Activated CD8-positive, alpha-beta T cell treated with anti-CD3 and anti-CD28 coated beads for 36 hours (primary cell): ENCODE measurements at regions not wholly inside any gene's neighbourhood (a gene's known extent, or its start where the extent isn't known, plus 50 kb on each side); places are given as distances from the start of the nearest gene placed in this dataset.

Experiments
- ATAC-seq: fragments of 200-7000 bp; cut with Tn5 transposase; one replicate; pipeline ENCODE4 v1.10.0; 2021; ENCODE audit warnings: mild to moderate bottlenecking, moderate library complexity
- CTCF ChIA-PET: fragments of 350-600 bp; sonication (Branson Sonifier 250); formaldehyde crosslinking; loops from one replicate; lab custom pipeline; 2021; ENCODE audit warnings: antibody characterized with exemption; lab: Charles Lee
- POLR2A ChIA-PET: fragments of 350-600 bp; sonication (Branson Sonifier 250); formaldehyde crosslinking; loops from one replicate; lab custom pipeline; 2021; ENCODE audit warnings: antibody characterized with exemption; lab: Charles Lee
- DNase-seq: peaks from one replicate; pipeline ENCODE4 v3.0.0-alpha.2; 2020
- H3K27ac Mint-ChIP-seq: one replicate; pipeline ENCODE4 v1.8.0; 2021; ENCODE audit warnings: mild to moderate bottlenecking, mixed read lengths
- H3K27me3 Mint-ChIP-seq: one replicate; pipeline ENCODE4 v1.8.0; 2021; ENCODE audit warnings: mixed read lengths
- H3K36me3 Mint-ChIP-seq: one replicate; pipeline ENCODE4 v1.8.0; 2021; ENCODE audit warnings: low read depth, mixed read lengths
- H3K4me1 Mint-ChIP-seq: one replicate; pipeline ENCODE4 v1.8.0; 2021; ENCODE audit warnings: low read depth, mixed read lengths
- H3K4me3 Mint-ChIP-seq: one replicate; pipeline ENCODE4 v1.8.0; 2021; ENCODE audit warnings: mild to moderate bottlenecking, moderate library complexity, mixed read lengths
- H3K9me3 Mint-ChIP-seq: one replicate; pipeline ENCODE4 v1.8.0; 2021; ENCODE audit warnings: mixed read lengths
- intact Hi-C: fragments of 100-400 bp; cut with micrococcal nuclease; formaldehyde crosslinking; loops from one replicate; pipeline ENCODE4 v1.10.0; 2022
- TF ChIP-seq, protein P1 (sequence below): fragments of 200-600 bp; IDR thresholded peaks from one replicate; pipeline ENCODE4 v1.8.0; 2022; ENCODE audit warnings: antibody characterized with exemption, mild to moderate bottlenecking

DNA sequence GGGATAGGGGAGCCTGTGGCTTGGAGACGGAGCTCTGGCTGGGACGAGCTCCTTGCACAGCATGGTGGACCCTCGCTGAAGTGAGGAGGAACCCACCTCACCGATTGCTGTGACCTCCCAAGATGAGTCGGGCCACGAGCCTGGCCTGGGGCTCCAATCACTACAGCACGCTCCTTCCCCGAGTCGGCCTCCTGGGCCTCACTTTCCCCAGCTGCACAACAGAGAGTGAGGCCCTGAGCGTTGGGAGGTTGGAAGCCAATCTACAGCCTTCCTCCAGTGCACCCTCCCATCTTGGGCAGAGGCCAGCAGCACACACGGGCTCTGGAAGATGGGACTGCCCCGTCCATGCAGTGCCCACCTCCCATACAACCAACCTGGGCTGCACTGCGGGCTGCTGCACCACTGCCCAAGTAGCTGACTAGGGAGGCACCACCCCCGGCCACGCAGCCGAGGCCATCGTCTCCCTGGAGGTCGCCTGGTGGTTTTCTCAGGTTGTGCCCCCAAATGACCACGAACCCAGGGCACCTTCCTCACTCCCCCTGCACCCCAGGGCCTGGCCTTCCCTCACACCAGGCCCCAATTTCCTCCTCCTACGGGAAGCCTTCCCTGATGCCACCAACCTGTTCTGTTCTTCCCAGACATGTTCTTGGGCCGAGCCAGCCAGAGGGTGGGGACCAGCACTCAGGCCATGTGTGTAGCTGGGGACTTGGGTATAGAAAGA is 152.3 kb upstream of the C14orf180 start:
- Mint-ChIP-seq H3K27ac (no peak overlapping the region), H3K4me1 (no peaks in the 10 kb centered on the region), H3K9me3 (no peaks in the 10 kb centered on the region), H3K27me3 (peaks cover 4% of the 10 kb centered on the region), H3K4me3 (no peak overlapping the region), H3K36me3 (no peaks in the 10 kb centered on the region)
- POLR2A ChIA-PET = no interaction called here
- intact Hi-C loops = no loop called here
- no peak for DNase-seq
- no peak for ATAC-seq
- TF ChIP-seq, protein P1, sequence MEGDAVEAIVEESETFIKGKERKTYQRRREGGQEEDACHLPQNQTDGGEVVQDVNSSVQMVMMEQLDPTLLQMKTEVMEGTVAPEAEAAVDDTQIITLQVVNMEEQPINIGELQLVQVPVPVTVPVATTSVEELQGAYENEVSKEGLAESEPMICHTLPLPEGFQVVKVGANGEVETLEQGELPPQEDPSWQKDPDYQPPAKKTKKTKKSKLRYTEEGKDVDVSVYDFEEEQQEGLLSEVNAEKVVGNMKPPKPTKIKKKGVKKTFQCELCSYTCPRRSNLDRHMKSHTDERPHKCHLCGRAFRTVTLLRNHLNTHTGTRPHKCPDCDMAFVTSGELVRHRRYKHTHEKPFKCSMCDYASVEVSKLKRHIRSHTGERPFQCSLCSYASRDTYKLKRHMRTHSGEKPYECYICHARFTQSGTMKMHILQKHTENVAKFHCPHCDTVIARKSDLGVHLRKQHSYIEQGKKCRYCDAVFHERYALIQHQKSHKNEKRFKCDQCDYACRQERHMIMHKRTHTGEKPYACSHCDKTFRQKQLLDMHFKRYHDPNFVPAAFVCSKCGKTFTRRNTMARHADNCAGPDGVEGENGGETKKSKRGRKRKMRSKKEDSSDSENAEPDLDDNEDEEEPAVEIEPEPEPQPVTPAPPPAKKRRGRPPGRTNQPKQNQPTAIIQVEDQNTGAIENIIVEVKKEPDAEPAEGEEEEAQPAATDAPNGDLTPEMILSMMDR = no peak
- CTCF ChIA-PET = no interaction called here

- Mint-ChIP-seq H3K9me3 (no peaks in the 10 kb centered on the region), H3K27ac (no peak overlapping the region), H3K27me3 (peaks cover 4% of the 10 kb centered on the region), H3K4me1 (no peaks in the 10 kb centered on the region), H3K4me3 (no peak overlapping the region), H3K36me3 (no peaks in the 10 kb centered on the region)
- TF ChIP-seq, protein P1 = no peak
- ChIA-PET CTCF (no interaction called here), POLR2A (no interaction called here)
- DNase-seq = no peak
- ATAC-seq = no peak
- intact Hi-C loops = no loop called here
Observed at GRCh38 chr14:104428333-104428851, 151.2 kb upstream of the C14orf180 start.

- POLR2A ChIA-PET = no interaction called here
- Mint-ChIP-seq H3K27me3 (peaks cover 4% of the 10 kb centered on the region), H3K27ac (no peak overlapping the region), H3K9me3 (no peaks in the 10 kb centered on the region), H3K4me3 (no peak overlapping the region), H3K4me1 (no peaks in the 10 kb centered on the region), H3K36me3 (no peaks in the 10 kb centered on the region)
- TF ChIP-seq, protein P1 = no peak
- no peak for DNase-seq
- no peak for ATAC-seq
- CTCF ChIA-PET = no interaction called here
- intact Hi-C loops = no loop called here
Observed at GRCh38 chr14:104428860-104429259, 150.7 kb upstream of the C14orf180 start.

GRCh38 chr14:104429291-104429861 is 150.2 kb upstream of the C14orf180 start:
- TF ChIP-seq, protein P1 = no peak
- Mint-ChIP-seq H3K4me1 (no peaks in the 10 kb centered on the region), H3K36me3 (no peaks in the 10 kb centered on the region), H3K4me3 (no peak overlapping the region), H3K27ac (no peak overlapping the region), H3K9me3 (no peaks in the 10 kb centered on the region), H3K27me3 (peaks cover 4% of the 10 kb centered on the region)
- POLR2A ChIA-PET = no interaction called here
- no peak for DNase-seq
- no peak for ATAC-seq
- intact Hi-C loops = no loop called here
- CTCF ChIA-PET = no interaction called here

GRCh38 chr14:104431351-104431928 is 148.1 kb upstream of the C14orf180 start:
- H3K9me3 Mint-ChIP-seq = no peaks in the 10 kb centered on the region
- CTCF ChIA-PET = interaction anchor here (0.7 kb wide), 1 partner anchor 31 kb away, joined by 3 read pairs; no protein-coding TSS in a partner anchor
- DNase-seq (no peak), ATAC-seq (no peak)
- H3K4me3 Mint-ChIP-seq = no peak overlapping the region
- H3K27me3 Mint-ChIP-seq = peaks cover 4% of the 10 kb centered on the region
- H3K4me1 Mint-ChIP-seq = no peaks in the 10 kb centered on the region
- intact Hi-C loops = no loop called here
- H3K36me3 Mint-ChIP-seq = no peaks in the 10 kb centered on the region
- TF ChIP-seq, protein P1 = no peak
- POLR2A ChIA-PET = no interaction called here
- H3K27ac Mint-ChIP-seq = no peak overlapping the region
